AG08395 (cell line): ENCODE measurements at regions not wholly inside any gene's neighbourhood (a gene's known extent, or its start where the extent isn't known, plus 50 kb on each side); places are given as distances from the start of the nearest gene placed in this dataset.
"Not testable (repeated sequence)": the region's sequence is repeated elsewhere in the genome, so short reads cannot be mapped to it uniquely, and the experiment has no call there.

Source experiments
- DNase-seq: peaks from one replicate; pipeline ENCODE4 v3.0.0; 2012; ENCODE audit warnings: mixed read lengths, low spot score

GRCh38 chr15:93948726-93949125 lies 282.6 kb upstream of the MCTP2 start:
- no peak for DNase-seq

- DNase-seq: peak; percentile 43
These were observed 287.8 kb upstream of the MCTP2 start for GRCh38 chr15:93943586-93943985.

GRCh38 chr15:93942269-93942694 lies 289.1 kb upstream of the MCTP2 start:
- no peak for DNase-seq

- no peak for DNase-seq
These were observed 289.7 kb upstream of the MCTP2 start for GRCh38 chr15:93941697-93942096.

GRCh38 chr15:93940226-93940625 lies 291.1 kb upstream of the MCTP2 start:
- no peak for DNase-seq

- no peak for DNase-seq
These were observed 299.1 kb upstream of the MCTP2 start for GRCh38 chr15:93932164-93932776.

GRCh38 chr15:93929375-93930094 lies 301.8 kb upstream of the MCTP2 start:
- DNase-seq: peak; percentile 93

GRCh38 chr15:93920204-93920603 lies 311.2 kb upstream of the MCTP2 start:
- DNase-seq: no peak

GRCh38 chr15:93918801-93919200 lies 312.6 kb upstream of the MCTP2 start:
- DNase-seq: not testable (repeated sequence)

- DNase-seq: no peak
These were observed 314.2 kb upstream of the MCTP2 start for GRCh38 chr15:93917181-93917580.

- DNase-seq: no peak
These were observed 317.5 kb upstream of the MCTP2 start for GRCh38 chr15:93913871-93914270.

- DNase-seq: no peak
These were observed 318.1 kb upstream of the MCTP2 start for GRCh38 chr15:93913310-93913709.

- DNase-seq: no peak
These were observed 330.6 kb upstream of the MCTP2 start for GRCh38 chr15:93900476-93901400.

- no peak for DNase-seq
These were observed 331.5 kb upstream of the MCTP2 start for GRCh38 chr15:93899817-93900216.

GRCh38 chr15:93897377-93897776 lies 334.0 kb upstream of the MCTP2 start:
- DNase-seq: no peak

GRCh38 chr15:93895976-93896770 lies 335.2 kb upstream of the MCTP2 start:
- DNase-seq: no peak

- no peak for DNase-seq
These were observed 336.8 kb upstream of the MCTP2 start for GRCh38 chr15:93894438-93895036.

GRCh38 chr15:93887151-93887550 lies 344.2 kb upstream of the MCTP2 start:
- DNase-seq: no peak

- no peak for DNase-seq
These were observed 348.6 kb upstream of the MCTP2 start for GRCh38 chr15:93882779-93883178.

GRCh38 chr15:93882141-93882540 lies 349.2 kb upstream of the MCTP2 start:
- DNase-seq: no peak

GRCh38 chr15:93881310-93881709 lies 350.1 kb upstream of the MCTP2 start:
- DNase-seq: no peak
